GM23338 (cell line): ENCODE measurements at regions not wholly inside any gene's neighbourhood (a gene's known extent, or its start where the extent isn't known, plus 50 kb on each side); places are given as distances from the start of the nearest gene placed in this dataset.

Experiments used
- ATAC-seq: fragments of 200-7000 bp; cut with Tn5 transposase; 3 replicates; pipeline ENCODE4 v1.9.1; 2020
- DNase-seq: peaks from one replicate; pipeline ENCODE4 v3.0.0-alpha.2; 2015; ENCODE audit warnings: low spot score
- H2AFZ ChIP-seq: fragments of 200-600 bp; sonication (generic); 2 replicates; pipeline ENCODE4 v1.8.0; 2016; ENCODE audit warnings: antibody characterized with exemption, mild to moderate bottlenecking, moderate library complexity
- H3F3A ChIP-seq: fragments of 200-600 bp; sonication (generic); replicated peaks from 2 replicates; pipeline ENCODE4 v1.8.0; 2017; ENCODE audit warnings: antibody characterized with exemption, mixed run types, low read depth
- H3K27ac ChIP-seq: fragments of 200-600 bp; sonication (generic); 2 replicates; pipeline ENCODE4 v1.6.1; 2016; ENCODE audit warnings: low read depth
- H3K27me3 ChIP-seq: fragments of 200-600 bp; sonication (generic); 2 replicates; pipeline ENCODE4 v1.8.0; 2016; ENCODE audit warnings: mild to moderate bottlenecking, mixed run types, moderate library complexity; ENCODE audit not compliant: insufficient read depth
- H3K36me3 ChIP-seq: fragments of 200-600 bp; sonication (generic); 2 replicates; pipeline ENCODE4 v1.8.0; 2016; ENCODE audit warnings: mild to moderate bottlenecking; ENCODE audit not compliant: insufficient read depth
- H3K4me1 ChIP-seq: fragments of 200-600 bp; sonication (generic); 2 replicates; pipeline ENCODE4 v1.8.0; 2016; ENCODE audit warnings: mild to moderate bottlenecking, moderate library complexity; ENCODE audit not compliant: insufficient read depth
- H3K4me2 ChIP-seq: fragments of 200-600 bp; sonication (generic); 2 replicates; pipeline ENCODE4 v1.7.1; 2017; ENCODE audit warnings: mixed run types
- H3K4me3 ChIP-seq: fragments of 200-600 bp; sonication (generic); 2 replicates; pipeline ENCODE4 v1.6.1; 2016; ENCODE audit warnings: mixed run types
- H3K79me2 ChIP-seq: fragments of 200-600 bp; sonication (generic); replicated peaks from 2 replicates; pipeline ENCODE4 v1.8.0; 2017; ENCODE audit warnings: mild to moderate bottlenecking; ENCODE audit not compliant: insufficient read depth
- H3K9me2 ChIP-seq: fragments of 200-600 bp; sonication (generic); 2 replicates; pipeline ENCODE4 v1.8.0; 2017; ENCODE audit not compliant: insufficient read depth
- H4K20me1 ChIP-seq: fragments of 200-600 bp; sonication (generic); replicated peaks from 2 replicates; pipeline ENCODE4 v1.8.0; 2017; ENCODE audit warnings: mild to moderate bottlenecking; ENCODE audit not compliant: insufficient read depth
- H3K27ac Mint-ChIP-seq: 2 replicates; pipeline ENCODE4 v1.8.0; 2020; ENCODE audit warnings: inconsistent platforms, mild to moderate bottlenecking, moderate library complexity, mixed read lengths
- H3K27me3 Mint-ChIP-seq: 3 replicates; pipeline ENCODE4 v1.8.0; 2022; ENCODE audit warnings: low read depth, mild to moderate bottlenecking, moderate library complexity, mixed read lengths, inconsistent platforms; ENCODE audit not compliant: insufficient read depth, poor library complexity
- H3K36me3 Mint-ChIP-seq: 3 replicates; pipeline ENCODE4 v1.8.0; 2021; ENCODE audit warnings: low read depth, mild to moderate bottlenecking, inconsistent platforms, moderate library complexity, mixed read lengths
- H3K4me1 Mint-ChIP-seq: 3 replicates; pipeline ENCODE4 v1.8.0; 2020; ENCODE audit warnings: mild to moderate bottlenecking, inconsistent platforms, mixed read lengths
- H3K4me3 Mint-ChIP-seq: 3 replicates; pipeline ENCODE4 v1.8.0; 2021; ENCODE audit warnings: moderate library complexity, mild to moderate bottlenecking, inconsistent platforms, mixed read lengths
- H3K9me3 Mint-ChIP-seq: 3 replicates; pipeline ENCODE4 v1.8.0; 2020; ENCODE audit warnings: moderate library complexity, mild to moderate bottlenecking, inconsistent platforms, mixed read lengths
- CREB1 ChIP-seq: fragments of 250-450 bp; sonication (Bioruptor Pico); IDR thresholded peaks from 2 replicates; pipeline ENCODE4 v1.5.0; 2020; ENCODE audit warnings: low read depth, mild to moderate bottlenecking, moderate library complexity
- EZH2phosphoT487 ChIP-seq: fragments of 200-600 bp; sonication (generic); IDR thresholded peaks from one replicate; pipeline ENCODE4 v1.8.1; 2018; ENCODE audit warnings: antibody characterized with exemption; ENCODE audit not compliant: unreplicated experiment
- JUNB ChIP-seq: IDR thresholded peaks from one replicate; pipeline ENCODE4 v1.6.1; 2016; ENCODE audit warnings: antibody characterized with exemption; ENCODE audit not compliant: unreplicated experiment
- POLR2AphosphoS5 ChIP-seq: IDR thresholded peaks from 2 replicates; pipeline ENCODE4 v1.6.1; 2016; ENCODE audit warnings: antibody characterized with exemption, low read depth
- ZNF114 ChIP-seq: fragments of 250-450 bp; sonication (Bioruptor Pico); IDR thresholded peaks from 2 replicates; pipeline ENCODE4 v1.5.0; 2020; ENCODE audit warnings: mild to moderate bottlenecking, moderate library complexity
- TF ChIP-seq, protein P1 (sequence below): fragments of 250-450 bp; sonication (Bioruptor Pico); IDR thresholded peaks from 2 replicates; pipeline ENCODE4 v1.5.0; 2020; ENCODE audit warnings: mild to moderate bottlenecking, moderate library complexity
- TF ChIP-seq, protein P2 (sequence below), 2 experiments: fragments of 200-600 bp in 1 of 2; sonication (generic) in 1 of 2; conservative IDR thresholded peaks; 2 replicates each; pipeline versions ENCODE4 v1.5.1 to v1.6.1; 2016 to 2017; ENCODE audit warnings: antibody characterized with exemption in 2 of 2, low read depth in 2 of 2, mild to moderate bottlenecking in 2 of 2, moderate library complexity in 1 of 2
- TF ChIP-seq, protein P3 (sequence below): IDR thresholded peaks from 2 replicates; pipeline ENCODE4 v1.6.1; 2016; ENCODE audit warnings: antibody characterized with exemption

- TF ChIP-seq, protein P1, sequence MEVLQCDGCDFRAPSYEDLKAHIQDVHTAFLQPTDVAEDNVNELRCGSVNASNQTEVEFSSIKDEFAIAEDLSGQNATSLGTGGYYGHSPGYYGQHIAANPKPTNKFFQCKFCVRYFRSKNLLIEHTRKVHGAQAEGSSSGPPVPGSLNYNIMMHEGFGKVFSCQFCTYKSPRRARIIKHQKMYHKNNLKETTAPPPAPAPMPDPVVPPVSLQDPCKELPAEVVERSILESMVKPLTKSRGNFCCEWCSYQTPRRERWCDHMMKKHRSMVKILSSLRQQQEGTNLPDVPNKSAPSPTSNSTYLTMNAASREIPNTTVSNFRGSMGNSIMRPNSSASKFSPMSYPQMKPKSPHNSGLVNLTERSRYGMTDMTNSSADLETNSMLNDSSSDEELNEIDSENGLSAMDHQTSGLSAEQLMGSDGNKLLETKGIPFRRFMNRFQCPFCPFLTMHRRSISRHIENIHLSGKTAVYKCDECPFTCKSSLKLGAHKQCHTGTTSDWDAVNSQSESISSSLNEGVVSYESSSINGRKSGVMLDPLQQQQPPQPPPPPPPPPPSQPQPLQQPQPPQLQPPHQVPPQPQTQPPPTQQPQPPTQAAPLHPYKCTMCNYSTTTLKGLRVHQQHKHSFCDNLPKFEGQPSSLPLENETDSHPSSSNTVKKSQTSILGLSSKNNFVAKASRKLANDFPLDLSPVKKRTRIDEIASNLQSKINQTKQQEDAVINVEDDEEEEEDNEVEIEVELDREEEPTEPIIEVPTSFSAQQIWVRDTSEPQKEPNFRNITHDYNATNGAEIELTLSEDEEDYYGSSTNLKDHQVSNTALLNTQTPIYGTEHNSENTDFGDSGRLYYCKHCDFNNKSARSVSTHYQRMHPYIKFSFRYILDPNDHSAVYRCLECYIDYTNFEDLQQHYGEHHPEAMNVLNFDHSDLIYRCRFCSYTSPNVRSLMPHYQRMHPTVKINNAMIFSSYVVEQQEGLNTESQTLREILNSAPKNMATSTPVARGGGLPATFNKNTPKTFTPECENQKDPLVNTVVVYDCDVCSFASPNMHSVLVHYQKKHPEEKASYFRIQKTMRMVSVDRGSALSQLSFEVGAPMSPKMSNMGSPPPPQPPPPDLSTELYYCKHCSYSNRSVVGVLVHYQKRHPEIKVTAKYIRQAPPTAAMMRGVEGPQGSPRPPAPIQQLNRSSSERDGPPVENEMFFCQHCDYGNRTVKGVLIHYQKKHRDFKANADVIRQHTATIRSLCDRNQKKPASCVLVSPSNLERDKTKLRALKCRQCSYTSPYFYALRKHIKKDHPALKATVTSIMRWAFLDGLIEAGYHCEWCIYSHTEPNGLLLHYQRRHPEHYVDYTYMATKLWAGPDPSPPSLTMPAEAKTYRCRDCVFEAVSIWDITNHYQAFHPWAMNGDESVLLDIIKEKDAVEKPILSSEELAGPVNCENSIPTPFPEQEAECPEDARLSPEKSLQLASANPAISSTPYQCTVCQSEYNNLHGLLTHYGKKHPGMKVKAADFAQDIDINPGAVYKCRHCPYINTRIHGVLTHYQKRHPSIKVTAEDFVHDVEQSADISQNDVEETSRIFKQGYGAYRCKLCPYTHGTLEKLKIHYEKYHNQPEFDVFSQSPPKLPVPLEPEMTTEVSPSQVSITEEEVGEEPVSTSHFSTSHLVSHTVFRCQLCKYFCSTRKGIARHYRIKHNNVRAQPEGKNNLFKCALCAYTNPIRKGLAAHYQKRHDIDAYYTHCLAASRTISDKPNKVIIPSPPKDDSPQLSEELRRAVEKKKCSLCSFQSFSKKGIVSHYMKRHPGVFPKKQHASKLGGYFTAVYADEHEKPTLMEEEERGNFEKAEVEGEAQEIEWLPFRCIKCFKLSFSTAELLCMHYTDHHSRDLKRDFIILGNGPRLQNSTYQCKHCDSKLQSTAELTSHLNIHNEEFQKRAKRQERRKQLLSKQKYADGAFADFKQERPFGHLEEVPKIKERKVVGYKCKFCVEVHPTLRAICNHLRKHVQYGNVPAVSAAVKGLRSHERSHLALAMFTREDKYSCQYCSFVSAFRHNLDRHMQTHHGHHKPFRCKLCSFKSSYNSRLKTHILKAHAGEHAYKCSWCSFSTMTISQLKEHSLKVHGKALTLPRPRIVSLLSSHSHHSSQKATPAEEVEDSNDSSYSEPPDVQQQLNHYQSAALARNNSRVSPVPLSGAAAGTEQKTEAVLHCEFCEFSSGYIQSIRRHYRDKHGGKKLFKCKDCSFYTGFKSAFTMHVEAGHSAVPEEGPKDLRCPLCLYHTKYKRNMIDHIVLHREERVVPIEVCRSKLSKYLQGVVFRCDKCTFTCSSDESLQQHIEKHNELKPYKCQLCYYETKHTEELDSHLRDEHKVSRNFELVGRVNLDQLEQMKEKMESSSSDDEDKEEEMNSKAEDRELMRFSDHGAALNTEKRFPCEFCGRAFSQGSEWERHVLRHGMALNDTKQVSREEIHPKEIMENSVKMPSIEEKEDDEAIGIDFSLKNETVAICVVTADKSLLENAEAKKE (CRISPR knock-in tag): no peak
- TF ChIP-seq, protein P2, sequence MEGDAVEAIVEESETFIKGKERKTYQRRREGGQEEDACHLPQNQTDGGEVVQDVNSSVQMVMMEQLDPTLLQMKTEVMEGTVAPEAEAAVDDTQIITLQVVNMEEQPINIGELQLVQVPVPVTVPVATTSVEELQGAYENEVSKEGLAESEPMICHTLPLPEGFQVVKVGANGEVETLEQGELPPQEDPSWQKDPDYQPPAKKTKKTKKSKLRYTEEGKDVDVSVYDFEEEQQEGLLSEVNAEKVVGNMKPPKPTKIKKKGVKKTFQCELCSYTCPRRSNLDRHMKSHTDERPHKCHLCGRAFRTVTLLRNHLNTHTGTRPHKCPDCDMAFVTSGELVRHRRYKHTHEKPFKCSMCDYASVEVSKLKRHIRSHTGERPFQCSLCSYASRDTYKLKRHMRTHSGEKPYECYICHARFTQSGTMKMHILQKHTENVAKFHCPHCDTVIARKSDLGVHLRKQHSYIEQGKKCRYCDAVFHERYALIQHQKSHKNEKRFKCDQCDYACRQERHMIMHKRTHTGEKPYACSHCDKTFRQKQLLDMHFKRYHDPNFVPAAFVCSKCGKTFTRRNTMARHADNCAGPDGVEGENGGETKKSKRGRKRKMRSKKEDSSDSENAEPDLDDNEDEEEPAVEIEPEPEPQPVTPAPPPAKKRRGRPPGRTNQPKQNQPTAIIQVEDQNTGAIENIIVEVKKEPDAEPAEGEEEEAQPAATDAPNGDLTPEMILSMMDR (conservative IDR thresholded peaks at IDR 0.05; ENCODE audit: low read depth in 2 of 2): no peak
- TF ChIP-seq CREB1: no peak
Measured at GRCh38 chr7:22627136-22627535, 99.9 kb upstream of the IL6 start (continued).

DNA sequence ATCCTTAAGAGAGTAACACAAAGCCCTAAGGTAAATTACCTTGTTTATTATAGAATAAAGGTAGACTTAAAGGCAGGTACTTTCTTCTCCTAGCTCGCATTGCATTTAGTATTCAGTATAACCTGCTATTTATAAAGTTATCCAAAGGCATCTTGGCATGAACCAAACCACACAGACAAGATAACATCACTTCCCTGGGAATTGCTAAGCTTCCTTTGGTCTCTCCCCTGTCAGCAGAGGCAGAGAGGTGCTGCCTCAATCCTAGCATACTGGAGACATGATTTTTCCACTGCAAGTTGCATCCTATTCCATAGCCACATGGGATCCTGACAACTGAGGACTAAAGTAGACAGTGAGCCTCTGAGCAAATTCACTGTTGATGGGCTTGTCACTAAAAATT, 101.7 kb upstream of the IL6 start:
- Histone ChIP-seq H3K4me3 (no peak overlapping the region), H3F3A (no peaks in the 10 kb centered on the region), H3K27ac (no peak overlapping the region), H3K36me3 (no peaks in the 10 kb centered on the region), H3K4me2 (no peak overlapping the region), H3K27me3 (no peaks in the 10 kb centered on the region), H3K79me2 (no peaks in the 10 kb centered on the region), H2AFZ (peak overlapping the region; percentile 57), H3K9me2 (peaks cover 4% of the 10 kb centered on the region; the same call in 1 of the 2 replicates), H4K20me1 (no peaks in the 10 kb centered on the region), H3K4me1 (no peaks in the 10 kb centered on the region)
- TF ChIP-seq JUNB: no peak
- no peak for TF ChIP-seq CREB1
- no peak for TF ChIP-seq POLR2AphosphoS5
- no peak for TF ChIP-seq EZH2phosphoT487
- TF ChIP-seq ZNF114 (CRISPR knock-in tag): no peak
- TF ChIP-seq, protein P3, sequence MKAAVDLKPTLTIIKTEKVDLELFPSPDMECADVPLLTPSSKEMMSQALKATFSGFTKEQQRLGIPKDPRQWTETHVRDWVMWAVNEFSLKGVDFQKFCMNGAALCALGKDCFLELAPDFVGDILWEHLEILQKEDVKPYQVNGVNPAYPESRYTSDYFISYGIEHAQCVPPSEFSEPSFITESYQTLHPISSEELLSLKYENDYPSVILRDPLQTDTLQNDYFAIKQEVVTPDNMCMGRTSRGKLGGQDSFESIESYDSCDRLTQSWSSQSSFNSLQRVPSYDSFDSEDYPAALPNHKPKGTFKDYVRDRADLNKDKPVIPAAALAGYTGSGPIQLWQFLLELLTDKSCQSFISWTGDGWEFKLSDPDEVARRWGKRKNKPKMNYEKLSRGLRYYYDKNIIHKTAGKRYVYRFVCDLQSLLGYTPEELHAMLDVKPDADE: no peak
- Mint-ChIP-seq H3K4me1 (peaks cover 8% of the 10 kb centered on the region), H3K9me3 (no peaks in the 10 kb centered on the region), H3K4me3 (no peak overlapping the region), H3K27ac (no peak overlapping the region), H3K36me3 (no peaks in the 10 kb centered on the region), H3K27me3 (peaks cover 2% of the 10 kb centered on the region)
- no peak for ATAC-seq
- no peak for DNase-seq
